Peyer's patch (tissue), 4 donors: ENCODE measurements at regions not wholly inside any gene's neighbourhood (a gene's known extent, or its start where the extent isn't known, plus 50 kb on each side); places are given as distances from the start of the nearest gene placed in this dataset.

ENCODE experiments used
- DNase-seq, 3 donors: peaks; one replicate each; pipeline ENCODE4 v3.0.0-alpha.2; 2017 to 2019
- H3K27ac ChIP-seq, 4 donors: fragments of 200-600 bp; sonication (generic); one replicate each; pipeline ENCODE4 v1.5.1; 2016 to 2019
- H3K27me3 ChIP-seq, 2 donors: fragments of 200-600 bp; sonication (generic); one replicate each; pipeline ENCODE4 v1.5.1; 2019
- H3K36me3 ChIP-seq, 3 donors: fragments of 200-600 bp; sonication (generic); one replicate each; pipeline ENCODE4 v1.5.1; 2016 to 2019
- H3K4me1 ChIP-seq, 4 donors: fragments of 200-600 bp; sonication (generic); one replicate each; pipeline ENCODE4 v1.5.1; 2016 to 2019
- H3K4me3 ChIP-seq, 4 donors: fragments of 200-600 bp; sonication (generic); 1 replicate in 3 of 4; 2 replicates in 1 of 4; pipeline ENCODE4 v1.5.1; 2016 to 2019; ENCODE audit warnings: mild to moderate bottlenecking in 1 of 4
- H3K9me3 ChIP-seq, 4 donors: fragments of 200-600 bp; sonication (generic); one replicate each; pipeline ENCODE4 v1.5.1; 2016 to 2019; ENCODE audit warnings: mild to moderate bottlenecking in 1 of 4
- POLR2A ChIP-seq, 2 donors: fragments of 450-650 bp; IDR thresholded peaks; one replicate each; pipeline ENCODE4 v1.5.1; 2017; ENCODE audit warnings: antibody characterized with exemption in 2 of 2, mild to moderate bottlenecking in 2 of 2, moderate library complexity in 2 of 2
- TF ChIP-seq, protein P1 (sequence below), 6 experiments: fragments of 450-650 bp in 4 of 6; fragments of 200-600 bp in 2 of 6; sonication (generic) in 1 of 6; IDR thresholded peaks; one replicate each; pipeline ENCODE4 v1.5.1; 2017 to 2019; ENCODE audit warnings: antibody characterized with exemption in 6 of 6, mild to moderate bottlenecking in 3 of 6, moderate library complexity in 1 of 6

DNA sequence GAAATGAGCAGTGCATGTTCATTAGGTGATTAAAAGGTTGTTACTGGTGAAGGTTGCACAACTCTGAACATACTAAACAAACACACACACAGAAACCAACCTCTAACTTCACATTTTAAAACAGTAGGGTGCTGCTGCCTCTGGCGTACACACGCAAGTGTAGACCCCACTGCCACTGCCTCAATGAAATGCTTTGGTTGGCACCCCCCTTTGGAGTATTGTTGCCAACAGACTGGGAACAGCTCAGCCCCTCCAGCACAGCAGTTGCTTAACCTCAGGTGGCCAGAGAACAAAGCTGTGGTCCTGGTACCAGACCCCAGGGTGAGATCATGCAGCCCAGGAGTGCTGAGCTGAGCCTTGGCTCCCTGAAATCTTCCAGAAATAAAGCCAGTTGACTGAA is 138.6 kb downstream of the TMEM18 start:
- no peak overlapping the region for H3K4me3 ChIP-seq
- no peak for TF ChIP-seq POLR2A (IDR thresholded peaks at IDR 0.05)
- TF ChIP-seq, protein P1, sequence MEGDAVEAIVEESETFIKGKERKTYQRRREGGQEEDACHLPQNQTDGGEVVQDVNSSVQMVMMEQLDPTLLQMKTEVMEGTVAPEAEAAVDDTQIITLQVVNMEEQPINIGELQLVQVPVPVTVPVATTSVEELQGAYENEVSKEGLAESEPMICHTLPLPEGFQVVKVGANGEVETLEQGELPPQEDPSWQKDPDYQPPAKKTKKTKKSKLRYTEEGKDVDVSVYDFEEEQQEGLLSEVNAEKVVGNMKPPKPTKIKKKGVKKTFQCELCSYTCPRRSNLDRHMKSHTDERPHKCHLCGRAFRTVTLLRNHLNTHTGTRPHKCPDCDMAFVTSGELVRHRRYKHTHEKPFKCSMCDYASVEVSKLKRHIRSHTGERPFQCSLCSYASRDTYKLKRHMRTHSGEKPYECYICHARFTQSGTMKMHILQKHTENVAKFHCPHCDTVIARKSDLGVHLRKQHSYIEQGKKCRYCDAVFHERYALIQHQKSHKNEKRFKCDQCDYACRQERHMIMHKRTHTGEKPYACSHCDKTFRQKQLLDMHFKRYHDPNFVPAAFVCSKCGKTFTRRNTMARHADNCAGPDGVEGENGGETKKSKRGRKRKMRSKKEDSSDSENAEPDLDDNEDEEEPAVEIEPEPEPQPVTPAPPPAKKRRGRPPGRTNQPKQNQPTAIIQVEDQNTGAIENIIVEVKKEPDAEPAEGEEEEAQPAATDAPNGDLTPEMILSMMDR (IDR thresholded peaks at IDR 0.05) = no peak
- no peaks in the 10 kb centered on the region for H3K27me3 ChIP-seq
- H3K27ac ChIP-seq = no peak overlapping the region
- no peaks in the 10 kb centered on the region for H3K36me3 ChIP-seq
- H3K9me3 ChIP-seq = no peaks in the 10 kb centered on the region
- H3K4me1 ChIP-seq = no peaks in the 10 kb centered on the region
- no peak for DNase-seq

DNA sequence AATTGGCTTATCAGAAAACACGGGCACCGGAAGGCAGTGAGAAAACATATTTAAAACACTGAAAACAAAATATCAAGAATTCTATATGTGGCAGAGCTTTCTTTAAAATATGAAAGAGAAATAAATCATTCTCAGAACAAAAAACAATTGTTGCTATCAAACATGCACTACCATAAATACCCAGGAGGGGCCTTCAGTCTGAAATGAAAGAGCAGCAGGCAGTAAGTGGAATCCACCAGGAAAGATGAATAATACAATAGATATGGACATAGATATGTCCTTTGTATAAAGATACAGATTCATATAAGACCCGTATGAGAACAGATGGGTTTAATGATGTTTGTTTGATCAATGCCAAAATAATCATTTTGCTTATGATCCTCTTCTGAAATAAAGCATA is 142.0 kb downstream of the TMEM18 start:
- Histone ChIP-seq H3K4me1 (no peaks in the 10 kb centered on the region), H3K27me3 (no peaks in the 10 kb centered on the region), H3K27ac (no peak overlapping the region), H3K9me3 (no peaks in the 10 kb centered on the region), H3K4me3 (no peak overlapping the region), H3K36me3 (no peaks in the 10 kb centered on the region)
- DNase-seq = no peak
- no peak for TF ChIP-seq POLR2A (IDR thresholded peaks at IDR 0.05)
- TF ChIP-seq, protein P1 (IDR thresholded peaks at IDR 0.05) = no peak

DNA sequence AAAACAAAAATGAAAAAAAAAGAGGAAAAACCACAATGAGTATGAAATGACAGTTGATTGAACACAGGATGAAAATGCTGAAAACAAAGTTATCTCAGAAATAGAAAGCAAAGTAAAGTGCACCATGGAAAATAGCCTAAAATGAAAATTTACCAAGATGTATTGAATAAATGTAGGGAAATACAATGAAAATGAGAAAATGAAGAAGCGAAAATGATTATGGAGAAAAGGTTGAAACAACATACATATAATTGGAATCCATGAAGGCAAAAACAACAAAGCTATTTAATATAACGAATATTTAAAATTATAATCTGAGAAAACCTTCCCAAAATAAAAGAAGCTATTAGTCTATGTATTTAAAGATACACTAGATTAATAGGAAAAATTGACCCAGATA is 147.4 kb downstream of the TMEM18 start:
- no peak for DNase-seq
- Histone ChIP-seq H3K4me1 (no peaks in the 10 kb centered on the region), H3K27me3 (no peaks in the 10 kb centered on the region), H3K4me3 (no peak overlapping the region), H3K36me3 (no peaks in the 10 kb centered on the region), H3K27ac (no peak overlapping the region), H3K9me3 (no peaks in the 10 kb centered on the region)
- TF ChIP-seq, protein P1 (IDR thresholded peaks at IDR 0.05) = no peak

DNA sequence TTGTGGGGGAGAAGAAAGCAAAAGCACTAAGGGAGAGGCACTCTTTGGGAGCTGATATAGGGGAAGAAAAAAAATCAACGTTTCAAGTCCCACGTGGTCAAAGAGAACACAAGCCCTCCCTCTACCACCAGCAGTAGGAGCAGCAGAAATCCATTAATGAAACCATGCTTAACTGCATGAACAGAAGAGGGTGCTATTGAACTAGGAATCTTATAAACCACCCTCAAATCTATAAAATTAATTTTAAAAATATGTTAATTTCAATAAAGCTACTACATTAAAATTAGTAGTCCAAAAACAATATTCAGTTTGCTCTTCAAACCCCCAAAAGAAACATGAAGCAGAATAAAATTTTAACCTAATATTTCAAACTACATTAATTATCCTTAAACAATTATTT is 147.8 kb downstream of the TMEM18 start:
- H3K4me3 ChIP-seq = no peak overlapping the region
- H3K4me1 ChIP-seq = no peaks in the 10 kb centered on the region
- no peak for TF ChIP-seq POLR2A (IDR thresholded peaks at IDR 0.05)
- TF ChIP-seq, protein P1 (IDR thresholded peaks at IDR 0.05) = peak in 1 of 6 experiments; percentile 10
- no peaks in the 10 kb centered on the region for H3K36me3 ChIP-seq
- no peak for DNase-seq
- H3K9me3 ChIP-seq = no peaks in the 10 kb centered on the region
- H3K27ac ChIP-seq = no peak overlapping the region
- H3K27me3 ChIP-seq = no peaks in the 10 kb centered on the region

DNA sequence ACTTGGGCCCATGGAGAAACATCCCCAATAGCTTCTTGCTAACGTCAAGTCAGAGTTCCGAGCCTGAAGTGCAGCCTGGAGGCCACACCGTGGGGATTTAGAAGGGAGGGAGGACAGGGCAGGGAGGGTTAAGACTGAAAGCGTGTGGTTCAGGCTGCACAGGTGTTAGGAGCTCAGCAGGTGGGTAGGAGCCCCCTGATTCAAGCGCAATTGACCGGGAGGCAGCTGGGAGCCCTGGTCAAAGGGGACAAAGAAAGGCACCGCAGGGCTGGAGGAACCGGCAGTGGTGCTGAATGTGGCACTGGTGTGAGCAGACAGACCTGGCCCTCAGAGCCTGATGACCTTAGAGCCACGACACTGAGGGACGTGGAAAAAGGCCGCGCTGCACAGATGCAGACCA is 149.6 kb downstream of the TMEM18 start:
- Histone ChIP-seq H3K27ac (no peak overlapping the region), H3K27me3 (no peaks in the 10 kb centered on the region), H3K4me1 (no peaks in the 10 kb centered on the region), H3K36me3 (no peaks in the 10 kb centered on the region), H3K9me3 (no peaks in the 10 kb centered on the region), H3K4me3 (no peak overlapping the region)
- no peak for DNase-seq
- TF ChIP-seq POLR2A (IDR thresholded peaks at IDR 0.05) = no peak
- TF ChIP-seq, protein P1 (IDR thresholded peaks at IDR 0.05) = no peak

DNA sequence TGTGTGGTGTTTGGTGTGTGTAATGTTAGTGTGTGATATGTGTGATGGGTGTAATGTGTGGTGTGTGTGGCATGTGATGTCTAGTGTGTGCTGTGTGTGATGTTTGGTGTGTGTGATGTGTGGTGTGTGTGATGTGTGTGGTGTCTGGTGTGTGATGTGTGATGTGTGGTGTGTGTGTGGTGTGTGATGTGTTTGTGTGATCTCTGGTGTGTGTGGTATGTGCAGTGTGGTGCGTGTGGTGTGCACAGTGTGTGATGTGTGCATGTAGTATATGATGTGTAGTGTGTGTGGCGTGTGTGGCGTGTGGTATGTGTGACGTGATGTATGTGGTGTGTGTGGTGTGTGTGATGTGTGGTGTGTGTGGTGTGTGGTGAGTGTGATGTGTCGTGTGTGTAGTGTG is 150.3 kb downstream of the TMEM18 start:
- TF ChIP-seq POLR2A (IDR thresholded peaks at IDR 0.05) = no peak
- TF ChIP-seq, protein P1 (IDR thresholded peaks at IDR 0.05) = no peak
- Histone ChIP-seq H3K36me3 (no peaks in the 10 kb centered on the region), H3K27ac (no peak overlapping the region), H3K4me1 (no peaks in the 10 kb centered on the region), H3K27me3 (no peaks in the 10 kb centered on the region), H3K9me3 (no peaks in the 10 kb centered on the region), H3K4me3 (no peak overlapping the region)
- no peak for DNase-seq
